ENCODE measurements at regions not wholly inside any gene's neighbourhood (a gene's known extent, or its start where the extent isn't known, plus 50 kb on each side); places are given as distances from the start of the nearest gene placed in this dataset.

DNA sequence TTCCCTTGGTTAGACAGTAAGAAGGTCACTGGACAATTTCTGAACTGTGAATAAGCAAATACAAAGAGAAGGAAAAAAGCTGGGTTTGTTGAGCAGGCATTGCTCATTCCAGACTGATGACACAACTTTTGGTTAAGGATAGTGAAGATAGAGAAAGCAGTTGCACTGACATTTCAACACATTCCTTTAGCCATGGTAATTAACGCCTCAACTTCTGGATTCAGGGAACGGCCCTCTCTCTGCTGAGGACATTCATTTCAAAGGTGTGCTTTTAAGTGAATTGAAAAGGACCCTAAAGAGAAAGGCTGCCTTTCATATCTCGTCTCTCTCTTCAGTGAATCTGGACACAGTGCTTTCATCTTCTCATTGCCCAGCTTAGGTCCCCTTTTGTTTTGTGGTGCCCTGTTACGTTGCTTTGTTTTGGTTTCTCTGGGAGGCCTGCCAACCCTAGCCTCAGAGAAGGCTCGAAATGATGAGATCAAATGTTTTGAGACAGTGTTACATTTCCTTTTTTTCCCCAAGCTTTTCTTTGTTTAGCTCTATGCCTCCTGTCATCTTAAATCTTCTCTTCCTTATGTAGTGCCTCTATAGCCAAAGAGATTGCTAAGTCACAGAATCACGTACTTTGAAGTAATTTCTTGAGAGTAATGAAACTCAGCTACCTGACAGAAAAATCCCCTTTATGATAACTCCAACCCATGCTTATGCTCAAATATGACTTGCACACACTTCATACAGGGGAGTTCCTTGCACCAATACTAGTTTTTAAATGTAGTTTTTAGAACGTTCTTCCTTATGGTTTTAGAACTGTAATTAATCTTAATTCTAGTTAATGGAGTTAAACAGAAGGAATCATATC, 94.4 kb upstream of the IFNE start:
- no peak overlapping the region for H3K4me3 ChIP-seq
- H3K27ac ChIP-seq: no peak overlapping the region
- no peaks in the 10 kb centered on the region for H3K36me3 ChIP-seq
- intact Hi-C loops (cut with DNase I): no loop called here
- WGBS: 31% methylated on average over 7 of the region's 7 CpGs
- DNase-seq (ENCODE audit: low spot score): no peak
- H3K27me3 ChIP-seq (replicated peaks; ENCODE audit: insufficient read depth): no peaks in the 10 kb centered on the region
- no peaks in the 10 kb centered on the region for H3K4me1 ChIP-seq (replicated peaks)
- TF ChIP-seq, protein P1, sequence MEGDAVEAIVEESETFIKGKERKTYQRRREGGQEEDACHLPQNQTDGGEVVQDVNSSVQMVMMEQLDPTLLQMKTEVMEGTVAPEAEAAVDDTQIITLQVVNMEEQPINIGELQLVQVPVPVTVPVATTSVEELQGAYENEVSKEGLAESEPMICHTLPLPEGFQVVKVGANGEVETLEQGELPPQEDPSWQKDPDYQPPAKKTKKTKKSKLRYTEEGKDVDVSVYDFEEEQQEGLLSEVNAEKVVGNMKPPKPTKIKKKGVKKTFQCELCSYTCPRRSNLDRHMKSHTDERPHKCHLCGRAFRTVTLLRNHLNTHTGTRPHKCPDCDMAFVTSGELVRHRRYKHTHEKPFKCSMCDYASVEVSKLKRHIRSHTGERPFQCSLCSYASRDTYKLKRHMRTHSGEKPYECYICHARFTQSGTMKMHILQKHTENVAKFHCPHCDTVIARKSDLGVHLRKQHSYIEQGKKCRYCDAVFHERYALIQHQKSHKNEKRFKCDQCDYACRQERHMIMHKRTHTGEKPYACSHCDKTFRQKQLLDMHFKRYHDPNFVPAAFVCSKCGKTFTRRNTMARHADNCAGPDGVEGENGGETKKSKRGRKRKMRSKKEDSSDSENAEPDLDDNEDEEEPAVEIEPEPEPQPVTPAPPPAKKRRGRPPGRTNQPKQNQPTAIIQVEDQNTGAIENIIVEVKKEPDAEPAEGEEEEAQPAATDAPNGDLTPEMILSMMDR (IDR thresholded peaks at IDR 0.05): no peak
- TF ChIP-seq POLR2A (IDR thresholded peaks at IDR 0.05) (no peak), POLR2AphosphoS5 (IDR thresholded peaks at IDR 0.05) (no peak)
- H3K9me3 ChIP-seq: no peaks in the 10 kb centered on the region

DNA sequence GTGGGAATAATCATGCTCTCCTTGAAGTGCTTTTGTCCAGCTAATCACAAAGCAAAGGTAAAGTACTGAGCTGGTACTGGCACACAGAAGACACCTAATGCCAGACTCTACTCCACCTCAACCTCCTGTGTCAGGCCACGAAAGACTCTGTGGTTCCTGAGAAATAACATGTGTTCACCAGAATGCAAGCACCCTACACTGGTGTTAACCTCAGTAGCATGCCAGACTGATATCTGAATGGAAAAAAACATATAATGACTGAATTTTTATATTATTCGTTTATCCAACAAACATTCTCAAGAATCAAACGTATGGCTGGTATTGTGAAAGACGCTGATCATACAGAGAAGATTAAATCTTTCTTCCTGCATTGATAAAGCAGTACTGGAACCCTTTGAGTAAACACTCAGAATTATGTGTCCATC, 97.1 kb upstream of the IFNE start:
- H3K36me3 ChIP-seq: no peaks in the 10 kb centered on the region
- no peaks in the 10 kb centered on the region for H3K4me1 ChIP-seq (replicated peaks)
- no peak overlapping the region for H3K27ac ChIP-seq
- H3K9me3 ChIP-seq: no peaks in the 10 kb centered on the region
- intact Hi-C loops (cut with DNase I): no loop called here
- no peak overlapping the region for H3K4me3 ChIP-seq
- TF ChIP-seq POLR2AphosphoS5 (IDR thresholded peaks at IDR 0.05): no peak
- DNase-seq (ENCODE audit: low spot score): no peak
- 57% methylated on average over 4 of the region's 4 CpGs for WGBS
- H3K27me3 ChIP-seq (replicated peaks; ENCODE audit: insufficient read depth): no peaks in the 10 kb centered on the region

DNA sequence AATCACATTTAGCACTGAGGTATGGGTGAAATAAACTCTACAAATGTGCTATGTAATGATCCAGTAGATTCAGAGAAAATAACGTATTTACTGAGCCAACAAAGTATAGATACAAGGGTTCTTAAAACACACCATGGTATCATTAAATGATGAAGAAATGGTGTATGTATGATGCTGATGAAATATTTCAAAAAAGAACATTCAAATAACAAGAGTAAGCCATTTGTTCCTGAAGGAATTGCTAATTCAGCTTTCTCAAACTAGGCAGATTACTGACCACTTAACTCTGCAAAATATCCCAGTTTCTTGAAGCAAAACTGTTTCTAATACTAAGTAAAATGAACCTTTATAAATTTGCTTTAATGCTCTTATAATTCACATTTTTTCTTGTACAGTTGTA, 97.6 kb upstream of the IFNE start:
- no peak overlapping the region for H3K4me3 ChIP-seq
- intact Hi-C loops (cut with DNase I): no loop called here
- no peaks in the 10 kb centered on the region for H3K4me1 ChIP-seq (replicated peaks)
- H3K27ac ChIP-seq: no peak overlapping the region
- no peak for TF ChIP-seq POLR2AphosphoS5 (IDR thresholded peaks at IDR 0.05)
- TF ChIP-seq, protein P1 (IDR thresholded peaks at IDR 0.05): no peak
- no peak for TF ChIP-seq POLR2A (IDR thresholded peaks at IDR 0.05)
- no peak for DNase-seq (ENCODE audit: low spot score)
- 66% methylated on average over 1 of the region's 1 CpG for WGBS
- no peaks in the 10 kb centered on the region for H3K36me3 ChIP-seq
- no peaks in the 10 kb centered on the region for H3K9me3 ChIP-seq
- no peaks in the 10 kb centered on the region for H3K27me3 ChIP-seq (replicated peaks; ENCODE audit: insufficient read depth)

DNA sequence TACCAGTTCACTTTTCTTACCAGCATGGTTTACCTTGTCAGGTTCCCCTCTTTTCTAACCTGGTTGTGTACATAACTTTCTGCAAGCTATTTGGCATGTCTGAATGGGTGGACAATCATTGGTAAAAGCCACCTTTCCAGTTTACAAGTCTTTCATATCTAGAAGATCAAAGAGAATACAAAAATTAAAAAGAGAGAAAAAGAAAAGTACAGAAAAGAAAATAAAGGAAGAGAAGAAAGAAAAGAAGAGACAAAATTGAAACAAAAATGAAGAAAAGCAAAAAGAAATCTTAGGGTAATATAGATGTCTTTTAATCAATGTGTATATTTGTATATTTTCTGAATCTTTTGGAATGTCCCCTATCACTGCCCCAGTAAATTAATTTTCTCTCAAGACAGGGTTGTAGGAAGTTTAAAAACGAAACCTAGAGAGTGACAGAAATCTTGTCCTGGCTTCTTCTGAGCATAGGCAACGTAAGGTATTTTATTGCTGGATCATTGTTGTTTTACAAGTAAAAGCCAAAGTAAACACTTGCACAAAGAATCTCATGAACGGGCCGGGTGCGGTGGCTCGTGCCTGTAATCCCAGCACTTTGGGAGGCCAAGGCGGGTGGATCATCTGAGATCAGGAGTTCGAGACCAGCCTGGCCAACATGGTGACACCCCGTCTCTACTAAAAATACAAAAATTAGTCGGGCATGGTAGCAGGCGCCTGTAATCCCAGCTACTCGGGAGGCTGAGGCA, 98.7 kb upstream of the IFNE start:
- WGBS: 54% methylated on average over 12 of the region's 12 CpGs
- TF ChIP-seq, protein P1 (IDR thresholded peaks at IDR 0.05): no peak
- TF ChIP-seq POLR2AphosphoS5 (IDR thresholded peaks at IDR 0.05): peak; percentile 61
- H3K9me3 ChIP-seq: no peaks in the 10 kb centered on the region
- no peak overlapping the region for H3K27ac ChIP-seq
- intact Hi-C loops (cut with DNase I): no loop called here
- no peaks in the 10 kb centered on the region for H3K4me1 ChIP-seq (replicated peaks)
- no peaks in the 10 kb centered on the region for H3K27me3 ChIP-seq (replicated peaks; ENCODE audit: insufficient read depth)
- peak; percentile 34 for DNase-seq (ENCODE audit: low spot score)
- H3K4me3 ChIP-seq: no peak overlapping the region
- no peaks in the 10 kb centered on the region for H3K36me3 ChIP-seq

DNA sequence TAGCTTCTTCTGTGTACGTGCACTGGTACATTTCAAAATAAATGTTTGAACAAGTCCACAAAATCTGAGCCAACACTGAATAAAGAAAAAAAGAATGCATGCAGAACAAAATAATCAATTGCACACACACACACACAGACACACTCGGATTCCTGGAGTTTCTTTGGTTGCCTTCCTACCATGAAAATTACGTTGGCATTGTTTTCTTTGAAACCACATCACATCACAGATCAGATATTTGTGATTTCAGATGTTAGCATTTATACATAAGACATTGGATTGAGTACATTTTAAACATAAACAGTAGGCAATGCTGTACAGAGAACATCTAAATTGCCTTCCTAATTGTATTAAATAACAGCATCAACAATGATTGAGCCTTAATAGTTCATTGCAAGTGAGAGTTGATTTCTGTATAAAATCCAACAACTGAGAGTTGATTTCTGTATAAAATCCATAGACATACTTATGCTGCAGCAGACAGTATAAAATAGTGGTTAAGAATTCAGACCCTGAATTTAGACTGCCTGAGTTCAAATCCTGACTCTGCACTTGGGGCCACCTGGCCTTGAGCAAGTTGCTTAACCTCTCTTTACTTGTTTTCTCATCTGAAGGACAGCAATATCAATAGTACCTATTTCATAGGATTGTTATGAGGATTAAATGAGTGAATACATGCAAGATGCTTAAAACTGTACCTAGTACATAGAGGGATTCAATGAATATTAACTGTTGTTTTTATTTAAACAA, 101.7 kb upstream of the IFNE start:
- no peaks in the 10 kb centered on the region for H3K9me3 ChIP-seq
- H3K4me3 ChIP-seq: no peak overlapping the region
- no peaks in the 10 kb centered on the region for H3K4me1 ChIP-seq (replicated peaks)
- H3K27me3 ChIP-seq (replicated peaks; ENCODE audit: insufficient read depth): no peaks in the 10 kb centered on the region
- intact Hi-C loops (cut with DNase I): no loop called here
- WGBS: 29% methylated on average over 3 of the region's 3 CpGs
- no peak for DNase-seq (ENCODE audit: low spot score)
- H3K36me3 ChIP-seq: no peaks in the 10 kb centered on the region
- no peak overlapping the region for H3K27ac ChIP-seq
- TF ChIP-seq POLR2AphosphoS5 (IDR thresholded peaks at IDR 0.05) (no peak), POLR2A (IDR thresholded peaks at IDR 0.05) (no peak)
- TF ChIP-seq, protein P1 (IDR thresholded peaks at IDR 0.05): no peak
